ENCODE measurements at regions not wholly inside any gene's neighbourhood (a gene's known extent, or its start where the extent isn't known, plus 50 kb on each side); places are given as distances from the start of the nearest gene placed in this dataset.

DNA sequence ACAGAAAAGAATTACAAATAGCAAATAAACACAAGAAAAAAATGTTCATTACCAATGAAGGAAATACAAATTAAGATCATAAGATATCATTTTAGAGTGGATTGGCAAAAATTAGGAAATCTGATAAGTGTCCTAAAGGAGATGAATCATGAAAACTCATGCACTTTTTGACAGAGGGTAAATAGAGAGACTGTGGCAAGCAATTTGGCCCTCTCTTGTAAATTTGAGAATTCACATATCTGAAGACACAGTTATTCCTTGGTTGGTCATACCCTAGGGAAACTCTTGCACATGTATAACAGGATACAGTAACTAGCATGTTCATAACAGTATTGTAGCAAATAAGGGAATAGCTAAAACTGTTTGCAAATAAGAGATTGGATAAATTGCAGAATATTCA is 246.0 kb upstream of the GADL1 start:
- Histone ChIP-seq H3K4me3 (replicated peaks in 1 of 3; ENCODE audit: insufficient read depth in 1 of 3, low read depth in 1 of 3, low read length in 3 of 3) (no peak overlapping the region), H3K79me2 (ENCODE audit: control insufficient read depth, insufficient read depth, low read length) (no peaks in the 10 kb centered on the region), H3K9ac (replicated peaks; ENCODE audit: extremely low read depth, insufficient read depth, low read length) (no peak overlapping the region), H3K4me1 (ENCODE audit: control insufficient read depth, extremely low read depth, insufficient read depth, low read length) (no peaks in the 10 kb centered on the region), H3K9me3 (replicated peaks; ENCODE audit: control insufficient read depth, insufficient read depth, low read length) (no peaks in the 10 kb centered on the region), H3K9me1 (replicated peaks; ENCODE audit: control insufficient read depth, extremely low read depth, insufficient read depth, low read length) (no peaks in the 10 kb centered on the region), H2AFZ (ENCODE audit: low read depth, low read length) (no peak overlapping the region), H4K20me1 (replicated peaks; ENCODE audit: control insufficient read depth, extremely low read depth, insufficient read depth, low read length) (no peaks in the 10 kb centered on the region), H3K36me3 (ENCODE audit: control insufficient read depth in 2 of 2, extremely low read depth in 1 of 2, insufficient read depth in 2 of 2, low read length in 2 of 2) (no peaks in the 10 kb centered on the region), H3K27me3 (ENCODE audit: control insufficient read depth in 2 of 2, insufficient read depth in 2 of 2, low read length in 2 of 2) (peaks cover 0 to 3% of the 10 kb centered on the region in 2 experiments), H3K27ac (ENCODE audit: insufficient read depth, low read depth, low read length) (no peak overlapping the region), H3K4me2 (ENCODE audit: insufficient read depth, low read length) (no peak overlapping the region)
- POLR2A ChIA-PET = no interaction called here
- intact Hi-C loops (cut with micrococcal nuclease) (no loop called here), dilution Hi-C loops (cut with MboI; ENCODE audit: extremely low pct_ligation_motif_present, low sequenced_read_pairs) (no loop called here)
- TF ChIP-seq, protein P1, sequence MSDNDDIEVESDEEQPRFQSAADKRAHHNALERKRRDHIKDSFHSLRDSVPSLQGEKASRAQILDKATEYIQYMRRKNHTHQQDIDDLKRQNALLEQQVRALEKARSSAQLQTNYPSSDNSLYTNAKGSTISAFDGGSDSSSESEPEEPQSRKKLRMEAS (IDR thresholded peaks at IDR 0.05; ENCODE audit: insufficient read depth, insufficient read length) = no peak
- TF ChIP-seq POLR2A (IDR thresholded peaks at IDR 0.05; ENCODE audit: low read depth, low read length) = no peak
- TF ChIP-seq GATA2 (IDR thresholded peaks at IDR 0.05; ENCODE audit: insufficient read depth, insufficient read length, low read depth, low read length) = no peak
- no peak for TF ChIP-seq POLR2AphosphoS5 (IDR thresholded peaks at IDR 0.05; ENCODE audit: insufficient read depth, low read depth, low read length)
- no peak for TF ChIP-seq EZH2 (IDR thresholded peaks at IDR 0.05; ENCODE audit: borderline replicate concordance, low read depth, low read length, severe bottlenecking)
- TF ChIP-seq, protein P2, sequence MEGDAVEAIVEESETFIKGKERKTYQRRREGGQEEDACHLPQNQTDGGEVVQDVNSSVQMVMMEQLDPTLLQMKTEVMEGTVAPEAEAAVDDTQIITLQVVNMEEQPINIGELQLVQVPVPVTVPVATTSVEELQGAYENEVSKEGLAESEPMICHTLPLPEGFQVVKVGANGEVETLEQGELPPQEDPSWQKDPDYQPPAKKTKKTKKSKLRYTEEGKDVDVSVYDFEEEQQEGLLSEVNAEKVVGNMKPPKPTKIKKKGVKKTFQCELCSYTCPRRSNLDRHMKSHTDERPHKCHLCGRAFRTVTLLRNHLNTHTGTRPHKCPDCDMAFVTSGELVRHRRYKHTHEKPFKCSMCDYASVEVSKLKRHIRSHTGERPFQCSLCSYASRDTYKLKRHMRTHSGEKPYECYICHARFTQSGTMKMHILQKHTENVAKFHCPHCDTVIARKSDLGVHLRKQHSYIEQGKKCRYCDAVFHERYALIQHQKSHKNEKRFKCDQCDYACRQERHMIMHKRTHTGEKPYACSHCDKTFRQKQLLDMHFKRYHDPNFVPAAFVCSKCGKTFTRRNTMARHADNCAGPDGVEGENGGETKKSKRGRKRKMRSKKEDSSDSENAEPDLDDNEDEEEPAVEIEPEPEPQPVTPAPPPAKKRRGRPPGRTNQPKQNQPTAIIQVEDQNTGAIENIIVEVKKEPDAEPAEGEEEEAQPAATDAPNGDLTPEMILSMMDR (IDR thresholded peaks at IDR 0.05; ENCODE audit: extremely low read depth in 1 of 2, insufficient read depth in 1 of 2, low read depth in 1 of 2, low read length in 2 of 2) = no peak
- no peak for TF ChIP-seq FOS (IDR thresholded peaks at IDR 0.05; ENCODE audit: borderline replicate concordance, insufficient read depth, low read length)
- no peak for TF ChIP-seq JUN (IDR thresholded peaks at IDR 0.05; ENCODE audit: borderline replicate concordance, insufficient read depth, insufficient read length, low read depth)
- no peak for TF ChIP-seq MYC (IDR thresholded peaks at IDR 0.05; ENCODE audit: low read depth, low read length)
- CTCF ChIA-PET = interaction anchor here (1.3 kb wide), 1 partner anchor 8 kb away, joined by 4 read pairs; no protein-coding TSS in a partner anchor
- DNase-seq (ENCODE audit: low read depth, low spot score) (no peak), FAIRE-seq (no peak)
- no TSS peak for BruUV-seq (replicated peaks)

All from endothelial cell of umbilical vein (primary cell).